Ovary (tissue), 3 donors: ENCODE measurements at regions not wholly inside any gene's neighbourhood (a gene's known extent, or its start where the extent isn't known, plus 50 kb on each side); places are given as distances from the start of the nearest gene placed in this dataset.

Source experiments
- CTCF ChIP-seq, 3 donors: fragments of 450-650 bp in 2 of 3; fragments of 200-600 bp in 1 of 3; IDR thresholded peaks; one replicate each; pipeline versions ENCODE4 v1.5.1 to v1.8.0; 2016 to 2022; ENCODE audit warnings: antibody characterized with exemption in 3 of 3, mild to moderate bottlenecking in 1 of 3
- EP300 ChIP-seq: sonication (generic); formaldehyde crosslinking; IDR thresholded peaks from one replicate; pipeline ENCODE4 v1.6.1; 2017; ENCODE audit warnings: antibody characterized with exemption
- POLR2A ChIP-seq: fragments of 450-650 bp; IDR thresholded peaks from one replicate; pipeline ENCODE4 v1.6.1; 2017; ENCODE audit warnings: antibody characterized with exemption, mild to moderate bottlenecking, moderate library complexity
- donor health status: DM: no; HTN: no; CAD: no.

- no peak for TF ChIP-seq EP300
- TF ChIP-seq CTCF (IDR thresholded peaks at IDR 0.05) = no peak
- TF ChIP-seq POLR2A = no peak
These were observed 61.7 kb downstream of the XCL2 start for GRCh38 chr1:168482106-168482505.
